ENCODE measurements at regions not wholly inside any gene's neighbourhood (a gene's known extent, or its start where the extent isn't known, plus 50 kb on each side); places are given as distances from the start of the nearest gene placed in this dataset.

DNA sequence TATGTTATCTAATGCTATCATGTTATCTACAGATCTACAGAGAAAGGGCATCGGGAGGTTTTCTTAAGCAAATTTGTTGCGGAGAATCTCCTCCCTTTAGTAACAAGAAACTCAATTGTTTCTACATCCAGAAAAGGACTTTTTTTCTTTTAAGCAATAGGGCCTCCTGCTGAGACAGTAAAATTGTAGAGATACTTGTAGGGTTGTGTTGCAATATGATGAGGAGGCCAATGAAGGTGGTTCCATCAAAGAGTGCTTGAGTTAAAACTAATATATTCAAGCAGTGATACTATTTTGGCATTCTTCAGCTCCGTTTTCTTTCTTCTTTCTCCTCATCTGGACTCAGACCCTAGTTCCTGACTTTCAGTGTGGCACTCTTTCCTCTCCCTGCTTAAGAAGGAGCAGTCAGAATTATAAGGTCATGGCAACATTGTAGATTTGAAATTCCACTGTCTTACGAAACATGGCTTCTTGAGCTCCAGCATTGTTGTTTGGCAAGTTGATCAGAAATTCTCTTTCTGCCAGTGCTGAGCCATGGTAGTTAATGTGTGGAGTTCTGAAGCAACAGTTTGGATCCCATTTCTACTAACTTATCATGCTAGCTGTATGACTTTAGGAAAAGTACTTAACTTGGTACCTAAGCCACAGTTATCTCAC lies 202.0 kb upstream of the SLC14A2 start:
- Histone ChIP-seq H3K4me3 (no peak overlapping the region), H3K4me1 (peaks cover 7% of the 10 kb centered on the region), H3K9me3 (no peaks in the 10 kb centered on the region), H3K27ac (no peak overlapping the region), H3K27me3 (no peaks in the 10 kb centered on the region), H3K36me3 (ENCODE audit: low read depth, missing control alignments) (no peaks in the 10 kb centered on the region)
- no peak for DNase-seq
- intact Hi-C loops (cut with DNase I; ENCODE audit: low total_unique reads) = no loop called here
- TF ChIP-seq, protein P1, sequence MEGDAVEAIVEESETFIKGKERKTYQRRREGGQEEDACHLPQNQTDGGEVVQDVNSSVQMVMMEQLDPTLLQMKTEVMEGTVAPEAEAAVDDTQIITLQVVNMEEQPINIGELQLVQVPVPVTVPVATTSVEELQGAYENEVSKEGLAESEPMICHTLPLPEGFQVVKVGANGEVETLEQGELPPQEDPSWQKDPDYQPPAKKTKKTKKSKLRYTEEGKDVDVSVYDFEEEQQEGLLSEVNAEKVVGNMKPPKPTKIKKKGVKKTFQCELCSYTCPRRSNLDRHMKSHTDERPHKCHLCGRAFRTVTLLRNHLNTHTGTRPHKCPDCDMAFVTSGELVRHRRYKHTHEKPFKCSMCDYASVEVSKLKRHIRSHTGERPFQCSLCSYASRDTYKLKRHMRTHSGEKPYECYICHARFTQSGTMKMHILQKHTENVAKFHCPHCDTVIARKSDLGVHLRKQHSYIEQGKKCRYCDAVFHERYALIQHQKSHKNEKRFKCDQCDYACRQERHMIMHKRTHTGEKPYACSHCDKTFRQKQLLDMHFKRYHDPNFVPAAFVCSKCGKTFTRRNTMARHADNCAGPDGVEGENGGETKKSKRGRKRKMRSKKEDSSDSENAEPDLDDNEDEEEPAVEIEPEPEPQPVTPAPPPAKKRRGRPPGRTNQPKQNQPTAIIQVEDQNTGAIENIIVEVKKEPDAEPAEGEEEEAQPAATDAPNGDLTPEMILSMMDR (IDR thresholded peaks at IDR 0.05) = no peak
- WGBS, 2 donors = 76 to 77% methylated on average over 4 of the region's 4 CpGs

DNA sequence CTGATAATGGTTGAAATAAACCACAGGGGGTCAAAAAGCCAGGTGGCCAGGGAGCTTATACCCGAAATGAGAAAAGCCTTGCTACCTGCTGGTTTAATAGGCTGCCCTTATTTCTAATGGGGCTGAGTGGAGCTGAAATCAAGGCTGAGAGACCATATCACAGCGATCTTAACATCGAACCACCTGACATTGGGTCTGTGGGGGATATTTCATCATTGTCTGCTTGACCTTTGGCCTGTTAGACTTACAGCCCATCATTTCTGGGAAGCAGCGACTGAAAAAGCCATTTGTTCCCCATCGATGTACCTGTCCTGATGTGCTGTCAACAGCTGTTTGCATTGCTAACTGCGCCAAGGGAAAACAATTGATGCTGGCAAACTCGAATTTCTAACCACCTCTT lies 199.7 kb upstream of the SLC14A2 start:
- H3K4me3 ChIP-seq = no peak overlapping the region
- no peaks in the 10 kb centered on the region for H3K36me3 ChIP-seq (ENCODE audit: low read depth, missing control alignments)
- 61 to 69% methylated on average over 7 of the region's 7 CpGs for WGBS, 2 donors
- no peak overlapping the region for H3K27ac ChIP-seq
- peaks cover 7% of the 10 kb centered on the region for H3K4me1 ChIP-seq
- H3K9me3 ChIP-seq = no peaks in the 10 kb centered on the region
- no peak for DNase-seq
- no peak for TF ChIP-seq POLR2A (IDR thresholded peaks at IDR 0.05)
- TF ChIP-seq, protein P1 (IDR thresholded peaks at IDR 0.05) = no peak
- H3K27me3 ChIP-seq = no peaks in the 10 kb centered on the region
- intact Hi-C loops (cut with DNase I; ENCODE audit: low total_unique reads) = no loop called here

DNA sequence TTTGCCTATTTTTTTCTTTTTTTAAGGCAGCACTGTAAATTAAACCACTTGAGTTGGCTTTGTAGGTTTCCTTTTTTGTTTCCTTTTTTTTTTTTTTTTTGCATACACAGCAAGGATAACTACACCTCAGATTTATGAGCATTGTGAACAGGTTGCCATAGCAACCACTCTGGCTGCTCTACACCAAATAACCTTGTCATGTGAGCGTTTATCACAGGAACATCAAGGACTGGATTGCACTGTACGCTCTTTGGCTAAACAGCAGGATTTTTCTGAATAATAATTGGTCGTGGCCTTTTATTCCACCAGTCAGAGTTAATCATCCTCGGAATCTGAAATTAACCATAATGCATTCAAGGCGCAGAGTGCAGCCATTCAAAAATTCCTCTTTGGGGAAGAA lies 199.1 kb upstream of the SLC14A2 start:
- 36 to 49% methylated on average over 5 of the region's 5 CpGs for WGBS, 2 donors
- TF ChIP-seq POLR2A (IDR thresholded peaks at IDR 0.05) = no peak
- TF ChIP-seq, protein P1 (IDR thresholded peaks at IDR 0.05) = no peak
- DNase-seq = peak; percentile 43
- intact Hi-C loops (cut with DNase I; ENCODE audit: low total_unique reads) = no loop called here
- no peak overlapping the region for H3K4me3 ChIP-seq
- H3K27ac ChIP-seq = no peak overlapping the region
- H3K36me3 ChIP-seq (ENCODE audit: low read depth, missing control alignments) = no peaks in the 10 kb centered on the region
- H3K9me3 ChIP-seq = no peaks in the 10 kb centered on the region
- no peaks in the 10 kb centered on the region for H3K27me3 ChIP-seq
- H3K4me1 ChIP-seq = peaks cover 7% of the 10 kb centered on the region

DNA sequence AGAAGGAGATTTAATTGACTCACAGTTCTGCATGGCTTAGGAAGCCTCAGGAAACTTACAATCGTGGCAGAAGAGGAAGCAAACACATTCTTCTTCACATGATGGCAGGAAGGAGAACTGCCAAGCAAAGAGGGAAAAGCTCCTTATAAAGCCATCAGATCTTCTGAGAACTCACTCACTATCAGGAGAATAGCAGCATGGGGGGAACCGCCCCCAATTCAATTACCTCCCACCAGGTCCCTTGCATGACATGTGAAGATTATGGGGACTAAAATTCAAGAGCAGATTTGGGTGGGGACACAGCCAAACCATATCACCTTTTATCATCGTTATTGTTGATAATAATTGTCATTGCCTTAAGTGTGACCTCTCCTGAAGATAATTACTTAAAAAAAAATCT lies 197.9 kb upstream of the SLC14A2 start:
- Histone ChIP-seq H3K36me3 (ENCODE audit: low read depth, missing control alignments) (no peaks in the 10 kb centered on the region), H3K9me3 (no peaks in the 10 kb centered on the region), H3K4me1 (peaks cover 7% of the 10 kb centered on the region), H3K27me3 (no peaks in the 10 kb centered on the region), H3K4me3 (no peak overlapping the region), H3K27ac (no peak overlapping the region)
- intact Hi-C loops (cut with DNase I; ENCODE audit: low total_unique reads) = no loop called here
- no peak for TF ChIP-seq POLR2A (IDR thresholded peaks at IDR 0.05)
- TF ChIP-seq, protein P1 (IDR thresholded peaks at IDR 0.05) = no peak
- WGBS, 2 donors = 64% methylated on average over 3 of the region's 3 CpGs
- DNase-seq = no peak

DNA sequence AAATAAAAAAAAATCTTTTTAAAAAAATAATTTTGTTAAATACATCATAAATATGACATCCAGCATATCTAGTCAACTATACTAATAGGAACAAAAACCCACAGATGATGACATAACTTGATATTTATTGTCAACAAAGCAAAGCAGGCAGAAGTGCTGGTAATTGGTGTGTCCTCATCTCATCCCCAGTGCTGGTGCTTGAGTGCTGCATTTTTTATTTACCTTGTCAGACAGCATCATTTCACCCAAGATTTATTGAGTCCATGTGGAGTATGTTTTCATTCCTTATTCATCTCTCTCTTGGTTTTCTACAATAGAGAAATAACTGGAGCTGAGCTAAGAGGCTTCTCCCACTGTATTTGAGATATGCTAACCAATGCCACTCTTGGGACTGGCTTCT lies 191.6 kb upstream of the SLC14A2 start:
- no peak overlapping the region for H3K4me3 ChIP-seq
- no peaks in the 10 kb centered on the region for H3K4me1 ChIP-seq
- intact Hi-C loops (cut with DNase I; ENCODE audit: low total_unique reads) = no loop called here
- H3K9me3 ChIP-seq = no peaks in the 10 kb centered on the region
- no peak for DNase-seq
- no peak overlapping the region for H3K27ac ChIP-seq
- H3K27me3 ChIP-seq = no peaks in the 10 kb centered on the region
- H3K36me3 ChIP-seq (ENCODE audit: low read depth, missing control alignments) = no peaks in the 10 kb centered on the region
- TF ChIP-seq, protein P1 (IDR thresholded peaks at IDR 0.05) = no peak
- TF ChIP-seq POLR2A (IDR thresholded peaks at IDR 0.05) = no peak
